GM23338 (cell line): ENCODE measurements at regions not wholly inside any gene's neighbourhood (a gene's known extent, or its start where the extent isn't known, plus 50 kb on each side); places are given as distances from the start of the nearest gene placed in this dataset.

Source experiments
- ATAC-seq: fragments of 200-7000 bp; cut with Tn5 transposase; 3 replicates; pipeline ENCODE4 v1.9.1; 2020
- DNase-seq: peaks from one replicate; pipeline ENCODE4 v3.0.0-alpha.2; 2015; ENCODE audit warnings: low spot score
- H2AFZ ChIP-seq: fragments of 200-600 bp; sonication (generic); 2 replicates; pipeline ENCODE4 v1.8.0; 2016; ENCODE audit warnings: antibody characterized with exemption, mild to moderate bottlenecking, moderate library complexity
- H3F3A ChIP-seq: fragments of 200-600 bp; sonication (generic); replicated peaks from 2 replicates; pipeline ENCODE4 v1.8.0; 2017; ENCODE audit warnings: antibody characterized with exemption, mixed run types, low read depth
- H3K27ac ChIP-seq: fragments of 200-600 bp; sonication (generic); 2 replicates; pipeline ENCODE4 v1.6.1; 2016; ENCODE audit warnings: low read depth
- H3K27me3 ChIP-seq: fragments of 200-600 bp; sonication (generic); 2 replicates; pipeline ENCODE4 v1.8.0; 2016; ENCODE audit warnings: mild to moderate bottlenecking, mixed run types, moderate library complexity; ENCODE audit not compliant: insufficient read depth
- H3K36me3 ChIP-seq: fragments of 200-600 bp; sonication (generic); 2 replicates; pipeline ENCODE4 v1.8.0; 2016; ENCODE audit warnings: mild to moderate bottlenecking; ENCODE audit not compliant: insufficient read depth
- H3K4me1 ChIP-seq: fragments of 200-600 bp; sonication (generic); 2 replicates; pipeline ENCODE4 v1.8.0; 2016; ENCODE audit warnings: mild to moderate bottlenecking, moderate library complexity; ENCODE audit not compliant: insufficient read depth
- H3K4me2 ChIP-seq: fragments of 200-600 bp; sonication (generic); 2 replicates; pipeline ENCODE4 v1.7.1; 2017; ENCODE audit warnings: mixed run types
- H3K4me3 ChIP-seq: fragments of 200-600 bp; sonication (generic); 2 replicates; pipeline ENCODE4 v1.6.1; 2016; ENCODE audit warnings: mixed run types
- H3K79me2 ChIP-seq: fragments of 200-600 bp; sonication (generic); replicated peaks from 2 replicates; pipeline ENCODE4 v1.8.0; 2017; ENCODE audit warnings: mild to moderate bottlenecking; ENCODE audit not compliant: insufficient read depth
- H3K9me2 ChIP-seq: fragments of 200-600 bp; sonication (generic); 2 replicates; pipeline ENCODE4 v1.8.0; 2017; ENCODE audit not compliant: insufficient read depth
- H4K20me1 ChIP-seq: fragments of 200-600 bp; sonication (generic); replicated peaks from 2 replicates; pipeline ENCODE4 v1.8.0; 2017; ENCODE audit warnings: mild to moderate bottlenecking; ENCODE audit not compliant: insufficient read depth
- H3K27ac Mint-ChIP-seq: 2 replicates; pipeline ENCODE4 v1.8.0; 2020; ENCODE audit warnings: inconsistent platforms, mild to moderate bottlenecking, moderate library complexity, mixed read lengths
- H3K27me3 Mint-ChIP-seq: 3 replicates; pipeline ENCODE4 v1.8.0; 2022; ENCODE audit warnings: low read depth, mild to moderate bottlenecking, moderate library complexity, mixed read lengths, inconsistent platforms; ENCODE audit not compliant: insufficient read depth, poor library complexity
- H3K36me3 Mint-ChIP-seq: 3 replicates; pipeline ENCODE4 v1.8.0; 2021; ENCODE audit warnings: low read depth, mild to moderate bottlenecking, inconsistent platforms, moderate library complexity, mixed read lengths
- H3K4me1 Mint-ChIP-seq: 3 replicates; pipeline ENCODE4 v1.8.0; 2020; ENCODE audit warnings: mild to moderate bottlenecking, inconsistent platforms, mixed read lengths
- H3K4me3 Mint-ChIP-seq: 3 replicates; pipeline ENCODE4 v1.8.0; 2021; ENCODE audit warnings: moderate library complexity, mild to moderate bottlenecking, inconsistent platforms, mixed read lengths
- H3K9me3 Mint-ChIP-seq: 3 replicates; pipeline ENCODE4 v1.8.0; 2020; ENCODE audit warnings: moderate library complexity, mild to moderate bottlenecking, inconsistent platforms, mixed read lengths
- CREB1 ChIP-seq: fragments of 250-450 bp; sonication (Bioruptor Pico); IDR thresholded peaks from 2 replicates; pipeline ENCODE4 v1.5.0; 2020; ENCODE audit warnings: low read depth, mild to moderate bottlenecking, moderate library complexity
- CTCF ChIP-seq, 2 experiments: fragments of 200-600 bp in 1 of 2; sonication (generic) in 1 of 2; conservative IDR thresholded peaks; 2 replicates each; pipeline versions ENCODE4 v1.5.1 to v1.6.1; 2016 to 2017; ENCODE audit warnings: antibody characterized with exemption in 2 of 2, low read depth in 2 of 2, mild to moderate bottlenecking in 2 of 2, moderate library complexity in 1 of 2
- ETS1 ChIP-seq: IDR thresholded peaks from 2 replicates; pipeline ENCODE4 v1.6.1; 2016; ENCODE audit warnings: antibody characterized with exemption
- EZH2 ChIP-seq: fragments of 200-600 bp; sonication (generic); IDR thresholded peaks from one replicate; pipeline ENCODE4 v1.8.0; 2017; ENCODE audit warnings: antibody characterized with exemption, mild to moderate bottlenecking, low read depth; ENCODE audit not compliant: unreplicated experiment
- EZH2phosphoT487 ChIP-seq: fragments of 200-600 bp; sonication (generic); IDR thresholded peaks from one replicate; pipeline ENCODE4 v1.8.1; 2018; ENCODE audit warnings: antibody characterized with exemption; ENCODE audit not compliant: unreplicated experiment
- JUNB ChIP-seq: IDR thresholded peaks from one replicate; pipeline ENCODE4 v1.6.1; 2016; ENCODE audit warnings: antibody characterized with exemption; ENCODE audit not compliant: unreplicated experiment
- NANOG ChIP-seq: IDR thresholded peaks from 2 replicates; pipeline ENCODE4 v1.6.1; 2016; ENCODE audit warnings: antibody characterized with exemption, borderline replicate concordance
- POLR2AphosphoS5 ChIP-seq: IDR thresholded peaks from 2 replicates; pipeline ENCODE4 v1.6.1; 2016; ENCODE audit warnings: antibody characterized with exemption, low read depth
- REST ChIP-seq: IDR thresholded peaks from one replicate; pipeline ENCODE4 v1.6.1; 2018; ENCODE audit warnings: antibody characterized with exemption; ENCODE audit not compliant: unreplicated experiment
- STAT1 ChIP-seq: IDR thresholded peaks from one replicate; pipeline ENCODE4 v1.6.1; 2016; ENCODE audit warnings: antibody characterized with exemption; ENCODE audit not compliant: unreplicated experiment
- ZNF114 ChIP-seq: fragments of 250-450 bp; sonication (Bioruptor Pico); IDR thresholded peaks from 2 replicates; pipeline ENCODE4 v1.5.0; 2020; ENCODE audit warnings: mild to moderate bottlenecking, moderate library complexity
- ZNF331 ChIP-seq: fragments of 250-450 bp; sonication (Bioruptor Pico); IDR thresholded peaks from 2 replicates; pipeline ENCODE4 v1.5.0; 2020; ENCODE audit warnings: low read depth, mild to moderate bottlenecking, moderate library complexity
- ZNF462 ChIP-seq: fragments of 250-450 bp; sonication (Bioruptor Pico); IDR thresholded peaks from 2 replicates; pipeline ENCODE4 v1.5.0; 2020; ENCODE audit warnings: mild to moderate bottlenecking, moderate library complexity

GRCh38 chr5:124948754-124949275, 202.4 kb upstream of the ZNF608 start:
- Histone ChIP-seq H3K27me3 (no peaks in the 10 kb centered on the region), H2AFZ (peak overlapping the region; percentile 14; the same call in 1 of the 2 replicates), H3K27ac (no peak overlapping the region), H3K79me2 (no peaks in the 10 kb centered on the region), H3K4me2 (no peak overlapping the region), H3K9me2 (0 out of 2 replicates have a peak, but pooled peaks cover 3% of the 10 kb centered on the region), H3K4me1 (peaks cover 18% of the 10 kb centered on the region), H3F3A (no peaks in the 10 kb centered on the region), H4K20me1 (no peaks in the 10 kb centered on the region), H3K36me3 (no peaks in the 10 kb centered on the region), H3K4me3 (no peak overlapping the region)
- Mint-ChIP-seq H3K36me3 (no peaks in the 10 kb centered on the region), H3K9me3 (no peaks in the 10 kb centered on the region), H3K27ac (no peak overlapping the region), H3K4me1 (peaks cover 11% of the 10 kb centered on the region), H3K4me3 (no peak overlapping the region), H3K27me3 (no peaks in the 10 kb centered on the region)
- no peak for ATAC-seq
- no peak for DNase-seq
- no peak for TF ChIP-seq ZNF114 (CRISPR knock-in tag)
- TF ChIP-seq CREB1 (CRISPR knock-in tag) = no peak
- TF ChIP-seq ZNF462 (CRISPR knock-in tag) = no peak
- TF ChIP-seq JUNB = no peak
- TF ChIP-seq EZH2 = no peak
- TF ChIP-seq STAT1 = no peak
- no peak for TF ChIP-seq CTCF (conservative IDR thresholded peaks at IDR 0.05; ENCODE audit: low read depth in 2 of 2)
- TF ChIP-seq POLR2AphosphoS5 = no peak
- no peak for TF ChIP-seq EZH2phosphoT487
- TF ChIP-seq REST = no peak
- TF ChIP-seq ETS1 = no peak
- TF ChIP-seq NANOG = no peak
- TF ChIP-seq ZNF331 = no peak
